ENCODE measurements at regions not wholly inside any gene's neighbourhood (a gene's known extent, or its start where the extent isn't known, plus 50 kb on each side); places are given as distances from the start of the nearest gene placed in this dataset.
"Not testable (repeated sequence)": the region's sequence is repeated elsewhere in the genome, so short reads cannot be mapped to it uniquely, and the experiment has no call there.

DNA sequence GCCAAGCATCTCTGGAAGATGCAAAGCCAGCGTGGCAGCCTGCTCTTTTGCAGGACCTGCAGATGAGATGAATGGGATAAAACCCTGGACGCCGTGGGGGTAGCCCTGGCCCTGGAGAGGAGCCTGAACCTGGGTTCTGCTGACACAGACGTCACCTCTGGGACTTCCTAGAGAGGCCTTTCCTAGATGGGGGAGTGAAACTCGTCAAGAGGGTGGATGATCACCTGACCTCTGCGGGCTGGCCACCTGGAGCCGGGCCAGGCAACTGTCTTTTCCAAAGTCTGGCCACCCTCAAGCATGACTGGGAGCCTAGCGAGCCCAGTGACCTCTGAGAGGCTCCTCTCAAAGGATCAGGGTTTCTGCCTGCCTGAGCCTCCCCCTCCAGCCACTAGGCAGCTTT, 529.0 kb downstream of the KCNJ18 start:
- Histone ChIP-seq H3K4me2 (ENCODE audit: low read depth, low read length) (no peak overlapping the region), H3K27ac (ENCODE audit: low read length) (no peak overlapping the region), H3F3A (ENCODE audit: insufficient read depth, low read length) (no peaks in the 10 kb centered on the region), H3K9me2 (replicated peaks; ENCODE audit: insufficient read depth, low read length) (no peaks in the 10 kb centered on the region), H3K36me3 (replicated peaks; ENCODE audit: insufficient read depth, low read length) (no peaks in the 10 kb centered on the region), H3K4me3 (ENCODE audit: low read length) (no peak overlapping the region), H4K20me1 (ENCODE audit: insufficient read depth, low read length) (no peaks in the 10 kb centered on the region), H2AFZ (ENCODE audit: low read length) (no peak overlapping the region), H3K9me3 (replicated peaks; ENCODE audit: insufficient read depth, low read length) (no peaks in the 10 kb centered on the region), H3K9ac (ENCODE audit: low read length) (no peak overlapping the region), H3K4me1 (ENCODE audit: low read length) (no peaks in the 10 kb centered on the region), H3K79me2 (ENCODE audit: low read length) (no peaks in the 10 kb centered on the region), H3K27me3 (replicated peaks; ENCODE audit: insufficient read depth, low read length) (no peaks in the 10 kb centered on the region)
- DNase-seq = no peak
- TF ChIP-seq CTCF (IDR thresholded peaks at IDR 0.05; ENCODE audit: low read length) = no peak
- TF ChIP-seq EZH2phosphoT487 (IDR thresholded peaks at IDR 0.05; ENCODE audit: low read length) = no peak
- TF ChIP-seq EZH2 (optimal IDR thresholded peaks at IDR 0.05; ENCODE audit: low read depth, low read length) = no peak

GRCh38 chr17:22226477-22226876, 534.2 kb downstream of the KCNJ18 start:
- not testable (repeated sequence) for H3K9ac ChIP-seq (ENCODE audit: low read length); H3K4me2 ChIP-seq (ENCODE audit: low read depth, low read length); H3K4me1 ChIP-seq (ENCODE audit: low read length); H3K36me3 ChIP-seq (replicated peaks; ENCODE audit: insufficient read depth, low read length); H3F3A ChIP-seq (ENCODE audit: insufficient read depth, low read length); H4K20me1 ChIP-seq (ENCODE audit: insufficient read depth, low read length); H3K79me2 ChIP-seq (ENCODE audit: low read length); DNase-seq; H3K4me3 ChIP-seq (ENCODE audit: low read length); H2AFZ ChIP-seq (ENCODE audit: low read length); H3K27me3 ChIP-seq (replicated peaks; ENCODE audit: insufficient read depth, low read length); H3K9me3 ChIP-seq (replicated peaks; ENCODE audit: insufficient read depth, low read length); H3K27ac ChIP-seq (ENCODE audit: low read length); H3K9me2 ChIP-seq (replicated peaks; ENCODE audit: insufficient read depth, low read length)

DNA sequence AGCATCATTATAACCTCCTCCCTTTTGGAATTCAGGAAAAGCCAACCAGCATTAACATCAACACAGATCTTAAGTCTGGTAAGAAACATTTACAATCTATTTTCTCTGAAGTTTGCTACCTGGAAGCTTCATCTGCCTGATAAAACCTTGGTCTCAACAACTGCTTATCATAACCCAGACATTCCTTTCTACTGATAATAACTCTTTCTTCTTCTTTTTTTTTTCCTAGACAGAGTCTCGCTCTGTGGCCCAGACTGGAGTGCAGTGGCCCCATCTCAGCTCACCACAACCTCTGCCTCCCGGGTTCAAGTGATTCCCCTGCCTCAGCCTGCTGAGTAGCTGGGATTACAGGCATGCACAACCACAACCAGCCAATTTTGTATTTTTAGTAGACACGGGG, 534.6 kb downstream of the KCNJ18 start:
- H3K27me3 ChIP-seq (replicated peaks; ENCODE audit: insufficient read depth, low read length); DNase-seq; H3K4me3 ChIP-seq (ENCODE audit: low read length); H3K4me1 ChIP-seq (ENCODE audit: low read length); H3K27ac ChIP-seq (ENCODE audit: low read length); H4K20me1 ChIP-seq (ENCODE audit: insufficient read depth, low read length); H2AFZ ChIP-seq (ENCODE audit: low read length); H3K79me2 ChIP-seq (ENCODE audit: low read length); H3K9ac ChIP-seq (ENCODE audit: low read length); H3K36me3 ChIP-seq (replicated peaks; ENCODE audit: insufficient read depth, low read length); H3K9me2 ChIP-seq (replicated peaks; ENCODE audit: insufficient read depth, low read length); H3K9me3 ChIP-seq (replicated peaks; ENCODE audit: insufficient read depth, low read length); H3K4me2 ChIP-seq (ENCODE audit: low read depth, low read length); H3F3A ChIP-seq (ENCODE audit: insufficient read depth, low read length): not testable (repeated sequence)

- not testable (repeated sequence) for H3K4me3 ChIP-seq (ENCODE audit: low read length); H3K27ac ChIP-seq (ENCODE audit: low read length); H4K20me1 ChIP-seq (ENCODE audit: insufficient read depth, low read length); H3K27me3 ChIP-seq (replicated peaks; ENCODE audit: insufficient read depth, low read length); H2AFZ ChIP-seq (ENCODE audit: low read length); H3K4me1 ChIP-seq (ENCODE audit: low read length); H3K9ac ChIP-seq (ENCODE audit: low read length); H3K9me3 ChIP-seq (replicated peaks; ENCODE audit: insufficient read depth, low read length); H3F3A ChIP-seq (ENCODE audit: insufficient read depth, low read length); H3K79me2 ChIP-seq (ENCODE audit: low read length); DNase-seq; H3K36me3 ChIP-seq (replicated peaks; ENCODE audit: insufficient read depth, low read length); H3K4me2 ChIP-seq (ENCODE audit: low read depth, low read length); H3K9me2 ChIP-seq (replicated peaks; ENCODE audit: insufficient read depth, low read length)
Observed at GRCh38 chr17:22227699-22228553, 535.6 kb downstream of the KCNJ18 start.

- not testable (repeated sequence) for H3K9me3 ChIP-seq (replicated peaks; ENCODE audit: insufficient read depth, low read length); H2AFZ ChIP-seq (ENCODE audit: low read length); H4K20me1 ChIP-seq (ENCODE audit: insufficient read depth, low read length); H3K79me2 ChIP-seq (ENCODE audit: low read length); H3K9ac ChIP-seq (ENCODE audit: low read length); H3K4me2 ChIP-seq (ENCODE audit: low read depth, low read length); H3F3A ChIP-seq (ENCODE audit: insufficient read depth, low read length); H3K27me3 ChIP-seq (replicated peaks; ENCODE audit: insufficient read depth, low read length); H3K27ac ChIP-seq (ENCODE audit: low read length); H3K4me3 ChIP-seq (ENCODE audit: low read length); H3K4me1 ChIP-seq (ENCODE audit: low read length); H3K36me3 ChIP-seq (replicated peaks; ENCODE audit: insufficient read depth, low read length); DNase-seq; H3K9me2 ChIP-seq (replicated peaks; ENCODE audit: insufficient read depth, low read length)
Observed at GRCh38 chr17:22229821-22230220, 537.5 kb downstream of the KCNJ18 start.
